ENCODE measurements at regions not wholly inside any gene's neighbourhood (a gene's known extent, or its start where the extent isn't known, plus 50 kb on each side); places are given as distances from the start of the nearest gene placed in this dataset.

- TF ChIP-seq POLR2A (IDR thresholded peaks at IDR 0.05) (no peak), CTCF (IDR thresholded peaks at IDR 0.05 in 8 of 11, conservative IDR thresholded peaks at IDR 0.05 in 3 of 11) (no peak)
These were observed 1071.7 kb downstream of the RPIA start for GRCh38 chr2:89763254-89763580.
